Smooth muscle cell (in vitro differentiated cells): ENCODE measurements at regions not wholly inside any gene's neighbourhood (a gene's known extent, or its start where the extent isn't known, plus 50 kb on each side); places are given as distances from the start of the nearest gene placed in this dataset.

Source experiments
- DNase-seq: peaks from one replicate; lab custom pipeline; 2025; ENCODE audit not compliant: unreplicated experiment; lab: John Stamatoyannopoulos, UW
- H2AFZ ChIP-seq: fragments of 200-600 bp; sonication (generic); 2 replicates; pipeline ENCODE4 v1.6.0; 2016; ENCODE audit warnings: antibody characterized with exemption, low read depth, mild to moderate bottlenecking
- H3F3A ChIP-seq: fragments of 200-600 bp; sonication (generic); 2 replicates; pipeline ENCODE4 v1.6.0; 2017; ENCODE audit warnings: antibody characterized with exemption, low read depth
- H3K27ac ChIP-seq: fragments of 200-600 bp; sonication (generic); 2 replicates; pipeline ENCODE4 v1.5.1; 2016; ENCODE audit warnings: low read depth, mild to moderate bottlenecking
- H3K27me3 ChIP-seq: fragments of 200-600 bp; sonication (generic); 2 replicates; pipeline ENCODE4 v1.6.1; 2016; ENCODE audit warnings: low read depth, mild to moderate bottlenecking
- H3K36me3 ChIP-seq: fragments of 200-600 bp; sonication (generic); 2 replicates; pipeline ENCODE4 v1.5.1; 2016; ENCODE audit warnings: low read depth
- H3K4me1 ChIP-seq: fragments of 200-600 bp; sonication (generic); 2 replicates; pipeline ENCODE4 v1.5.1; 2016; ENCODE audit warnings: low read depth
- H3K4me2 ChIP-seq: fragments of 200-600 bp; sonication (generic); 2 replicates; pipeline ENCODE4 v1.6.0; 2016; ENCODE audit warnings: mild to moderate bottlenecking
- H3K4me3 ChIP-seq: fragments of 200-600 bp; sonication (generic); 2 replicates; pipeline ENCODE4 v1.5.1; 2016; ENCODE audit warnings: mild to moderate bottlenecking
- H3K79me2 ChIP-seq: fragments of 200-600 bp; sonication (generic); 2 replicates; pipeline ENCODE4 v1.6.0; 2016; ENCODE audit warnings: low read depth, mild to moderate bottlenecking
- H3K9ac ChIP-seq: fragments of 200-600 bp; sonication (generic); 2 replicates; pipeline ENCODE4 v1.6.0; 2016; ENCODE audit warnings: low read depth
- H3K9me3 ChIP-seq: fragments of 200-600 bp; sonication (generic); replicated peaks from 2 replicates; pipeline ENCODE4 v1.5.1; 2016; ENCODE audit warnings: low read depth
- H4K20me1 ChIP-seq: fragments of 200-600 bp; sonication (generic); 2 replicates; pipeline ENCODE4 v1.6.0; 2016; ENCODE audit warnings: low read depth
- WGBS: methylation state at CpG from one replicate; pipeline ENCODE4 v1.1.7; 2016; ENCODE audit warnings: low lambda C conversion rate; 5-methylcytosine and 5-hydroxymethylcytosine counted together
- TF ChIP-seq, protein P1 (sequence below): fragments of 200-600 bp; sonication (generic); IDR thresholded peaks from 2 replicates; pipeline ENCODE4 v1.5.1; 2017; ENCODE audit warnings: borderline replicate concordance, mild to moderate bottlenecking, antibody characterized with exemption; ENCODE audit not compliant: insufficient read depth, poor library complexity, severe bottlenecking

DNA sequence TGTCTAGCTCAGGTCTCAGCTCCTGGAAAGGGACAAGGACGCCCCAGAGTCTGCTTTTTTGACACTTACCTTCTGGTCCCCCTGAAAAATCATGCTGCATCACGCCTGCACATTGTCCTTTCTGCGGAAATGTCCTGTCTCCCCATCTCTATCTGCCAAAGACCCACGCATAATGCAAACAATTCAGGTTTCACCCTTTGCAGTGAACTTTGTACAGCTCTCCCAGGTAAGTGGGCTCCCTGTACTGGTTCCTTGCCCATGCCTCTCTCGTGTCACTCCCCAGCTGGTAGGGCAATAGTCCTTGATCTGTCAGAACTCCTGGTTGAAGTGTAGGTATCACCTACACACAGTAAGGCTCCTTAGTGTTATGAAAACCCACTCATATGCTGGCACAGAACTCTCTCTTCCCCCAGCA is 102.9 kb upstream of the IRF2BP2 start:
- Histone ChIP-seq H3K4me2 (no peak overlapping the region), H3K9me3 (no peaks in the 10 kb centered on the region), H3K4me3 (no peak overlapping the region), H3K79me2 (no peaks in the 10 kb centered on the region), H2AFZ (no peak overlapping the region), H3K27me3 (no peaks in the 10 kb centered on the region), H3K36me3 (no peaks in the 10 kb centered on the region), H4K20me1 (no peaks in the 10 kb centered on the region), H3K9ac (no peak overlapping the region), H3F3A (peaks cover 13% of the 10 kb centered on the region), H3K4me1 (no peaks in the 10 kb centered on the region), H3K27ac (no peak overlapping the region)
- TF ChIP-seq, protein P1, sequence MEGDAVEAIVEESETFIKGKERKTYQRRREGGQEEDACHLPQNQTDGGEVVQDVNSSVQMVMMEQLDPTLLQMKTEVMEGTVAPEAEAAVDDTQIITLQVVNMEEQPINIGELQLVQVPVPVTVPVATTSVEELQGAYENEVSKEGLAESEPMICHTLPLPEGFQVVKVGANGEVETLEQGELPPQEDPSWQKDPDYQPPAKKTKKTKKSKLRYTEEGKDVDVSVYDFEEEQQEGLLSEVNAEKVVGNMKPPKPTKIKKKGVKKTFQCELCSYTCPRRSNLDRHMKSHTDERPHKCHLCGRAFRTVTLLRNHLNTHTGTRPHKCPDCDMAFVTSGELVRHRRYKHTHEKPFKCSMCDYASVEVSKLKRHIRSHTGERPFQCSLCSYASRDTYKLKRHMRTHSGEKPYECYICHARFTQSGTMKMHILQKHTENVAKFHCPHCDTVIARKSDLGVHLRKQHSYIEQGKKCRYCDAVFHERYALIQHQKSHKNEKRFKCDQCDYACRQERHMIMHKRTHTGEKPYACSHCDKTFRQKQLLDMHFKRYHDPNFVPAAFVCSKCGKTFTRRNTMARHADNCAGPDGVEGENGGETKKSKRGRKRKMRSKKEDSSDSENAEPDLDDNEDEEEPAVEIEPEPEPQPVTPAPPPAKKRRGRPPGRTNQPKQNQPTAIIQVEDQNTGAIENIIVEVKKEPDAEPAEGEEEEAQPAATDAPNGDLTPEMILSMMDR = no peak
- DNase-seq = no peak
- WGBS = 100% methylated on average over 5 of the region's 5 CpGs

DNA sequence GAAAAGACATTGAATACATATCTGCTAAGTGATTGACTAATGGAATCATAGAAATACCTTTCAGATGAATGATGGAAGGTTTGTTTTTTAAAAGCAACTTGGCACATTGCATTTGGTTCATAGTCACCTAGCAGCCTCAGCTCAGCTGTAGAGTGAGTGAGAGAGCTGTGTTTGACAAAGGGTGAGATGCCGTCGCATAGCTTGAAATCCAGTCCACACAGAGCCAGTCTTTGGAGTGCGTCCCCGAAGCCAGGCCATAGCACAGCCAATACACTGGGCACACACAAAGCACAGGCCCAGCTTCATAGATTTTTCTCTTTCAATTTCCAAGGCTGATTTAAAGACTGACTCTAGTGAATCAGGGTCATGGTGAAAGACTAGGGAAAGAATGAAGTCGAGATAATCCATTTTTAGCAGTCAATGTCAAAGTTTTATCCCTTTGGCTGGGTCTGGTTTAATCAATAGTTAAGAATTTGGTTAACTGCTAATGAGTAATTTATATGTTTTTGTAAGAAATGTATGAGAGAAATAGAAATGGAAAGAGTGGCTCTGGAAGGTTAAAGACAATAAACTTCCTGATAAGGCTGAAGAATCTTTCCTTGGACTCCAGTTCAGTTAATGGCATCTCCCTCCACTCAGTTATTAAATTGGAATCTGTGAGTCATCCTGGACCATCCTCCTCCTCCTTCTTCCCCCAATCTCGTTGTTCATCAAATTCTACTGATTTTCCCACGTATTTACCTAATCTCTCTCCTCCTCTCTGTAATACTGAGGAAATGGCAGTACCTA is 101.2 kb upstream of the IRF2BP2 start:
- H2AFZ ChIP-seq = peak overlapping the region; percentile 47

DNA sequence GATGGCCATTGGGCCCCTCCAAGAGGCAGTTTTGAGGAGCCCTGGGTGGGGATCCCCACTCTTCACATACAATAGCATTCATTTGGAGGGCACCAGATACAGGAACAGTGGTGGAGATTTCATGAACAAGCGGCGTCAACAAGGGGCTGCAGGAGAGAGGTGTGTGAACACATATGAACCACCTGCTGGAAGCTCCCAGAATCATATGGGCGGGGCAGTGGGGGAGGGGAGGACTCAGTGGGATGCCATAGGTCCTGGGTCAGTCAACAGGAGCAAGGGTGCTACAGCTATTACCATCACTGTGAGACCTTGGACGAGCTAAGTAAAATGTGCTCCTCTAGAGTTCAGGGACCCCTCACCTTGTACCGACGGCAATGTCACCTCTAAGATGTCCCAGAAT is 100.4 kb upstream of the IRF2BP2 start:
- H2AFZ ChIP-seq = no peak overlapping the region

More for the DNA sequence above, 101.2 kb upstream of the IRF2BP2 start:
- peak overlapping the region; percentile 41 for H3K27ac ChIP-seq
- no peaks in the 10 kb centered on the region for H4K20me1 ChIP-seq
- H3K4me2 ChIP-seq = no peak overlapping the region
- no peaks in the 10 kb centered on the region for H3K79me2 ChIP-seq
- TF ChIP-seq, protein P1 = no peak
- 69% methylated on average over 7 of the region's 7 CpGs for WGBS
- no peaks in the 10 kb centered on the region for H3K36me3 ChIP-seq
- no peaks in the 10 kb centered on the region for H3K9me3 ChIP-seq
- no peak overlapping the region for H3K4me3 ChIP-seq
- no peak for DNase-seq
- no peak overlapping the region for H3K9ac ChIP-seq
- no peaks in the 10 kb centered on the region for H3K4me1 ChIP-seq
- peaks cover 13% of the 10 kb centered on the region for H3F3A ChIP-seq
- H3K27me3 ChIP-seq = no peaks in the 10 kb centered on the region

More for the DNA sequence above, 100.4 kb upstream of the IRF2BP2 start:
- no peak for DNase-seq
- Histone ChIP-seq H3K4me1 (no peaks in the 10 kb centered on the region), H3K4me2 (no peak overlapping the region), H3K9me3 (no peaks in the 10 kb centered on the region), H3K36me3 (no peaks in the 10 kb centered on the region), H3K9ac (no peak overlapping the region), H3K27ac (no peak overlapping the region), H3K27me3 (no peaks in the 10 kb centered on the region), H3K4me3 (no peak overlapping the region), H3K79me2 (no peaks in the 10 kb centered on the region), H3F3A (peaks cover 13% of the 10 kb centered on the region), H4K20me1 (no peaks in the 10 kb centered on the region)
- 100% methylated on average over 6 of the region's 6 CpGs for WGBS
- TF ChIP-seq, protein P1 = no peak
